Caco-2 (cell line): ENCODE measurements at regions not wholly inside any gene's neighbourhood (a gene's known extent, or its start where the extent isn't known, plus 50 kb on each side); places are given as distances from the start of the nearest gene placed in this dataset.

Experiments used
- BruUV-seq: library from RNA; stranded (reverse); fragments of 400-500 nt; replicated peaks from 2 replicates; lab custom pipeline; 2021; lab: Mats Ljungman, UMichigan
- CTCF ChIA-PET: fragments of 300-600 bp; sonication (Branson Sonifier 250); formaldehyde crosslinking; loops from one replicate; lab custom pipeline; 2022; ENCODE audit warnings: antibody characterized with exemption; lab: Charles Lee
- POLR2A ChIA-PET: fragments of 300-600 bp; sonication (Branson Sonifier 250); formaldehyde crosslinking; loops from one replicate; lab custom pipeline; 2022; ENCODE audit warnings: antibody characterized with exemption; lab: Charles Lee
- DNase-seq, 2 experiments: peaks; one replicate each; pipeline versions ENCODE4 v3.0.0 to v3.0.0-alpha.2; 2020 to 2022
- H3K27me3 ChIP-seq: replicated peaks from 2 replicates; pipeline ENCODE4 v1.6.0; 2011; ENCODE audit warnings: low read length; ENCODE audit not compliant: control insufficient read depth, insufficient read depth
- H3K36me3 ChIP-seq: 2 replicates; pipeline ENCODE4 v1.5.1; 2011; ENCODE audit warnings: low read length; ENCODE audit not compliant: control insufficient read depth, insufficient read depth
- H3K4me1 ChIP-seq: fragments of 250-450 bp; sonication (Bioruptor Pico); 2 replicates; pipeline ENCODE4 v1.5.1; 2020; ENCODE audit warnings: mild to moderate bottlenecking
- H3K4me3 ChIP-seq: 2 replicates; pipeline ENCODE4 v1.5.1; 2011; ENCODE audit warnings: low read depth, mild to moderate bottlenecking, control low read depth, low read length
- H3K9me3 ChIP-seq: fragments of 250-450 bp; sonication (Bioruptor Pico); 2 replicates; pipeline ENCODE4 v1.5.1; 2020; ENCODE audit warnings: mild to moderate bottlenecking, moderate library complexity
- H3K27ac Mint-ChIP-seq: one replicate; pipeline ENCODE4 v1.8.0; 2022; ENCODE audit warnings: mixed read lengths; ENCODE audit not compliant: unreplicated experiment
- H3K27me3 Mint-ChIP-seq: one replicate; pipeline ENCODE4 v1.8.0; 2022; ENCODE audit warnings: mixed read lengths; ENCODE audit not compliant: insufficient read depth, unreplicated experiment
- H3K36me3 Mint-ChIP-seq: one replicate; pipeline ENCODE4 v1.8.0; 2022; ENCODE audit warnings: mild to moderate bottlenecking, mixed read lengths; ENCODE audit not compliant: insufficient read depth, unreplicated experiment
- H3K4me1 Mint-ChIP-seq: one replicate; pipeline ENCODE4 v1.8.0; 2022; ENCODE audit warnings: low read depth, mixed read lengths; ENCODE audit not compliant: unreplicated experiment
- H3K4me3 Mint-ChIP-seq: one replicate; pipeline ENCODE4 v1.8.0; 2022; ENCODE audit warnings: mild to moderate bottlenecking, moderate library complexity, mixed read lengths; ENCODE audit not compliant: unreplicated experiment
- H3K9me3 Mint-ChIP-seq: one replicate; pipeline ENCODE4 v1.8.0; 2022; ENCODE audit warnings: mixed read lengths; ENCODE audit not compliant: unreplicated experiment
- intact Hi-C: fragments of 100-400 bp; cut with micrococcal nuclease; formaldehyde crosslinking; loops from one replicate; pipeline ENCODE4 v1.10.0; 2022; ENCODE audit not compliant: unreplicated experiment
- TF ChIP-seq, protein P1 (sequence below), 2 experiments: fragments of 200-600 bp in 1 of 2; IDR thresholded peaks; 1 replicate in 1 of 2; 2 replicates in 1 of 2; pipeline versions ENCODE4 v1.5.1 to v1.8.0; 2011 to 2022; ENCODE audit warnings: antibody characterized with exemption in 1 of 2, control low read depth in 1 of 2, inconsistent platforms in 1 of 2, low read depth in 1 of 2, low read length in 1 of 2, mild to moderate bottlenecking in 1 of 2, moderate library complexity in 1 of 2; ENCODE audit not compliant: insufficient read depth in 1 of 2, severe bottlenecking in 1 of 2, unreplicated experiment in 1 of 2

DNA sequence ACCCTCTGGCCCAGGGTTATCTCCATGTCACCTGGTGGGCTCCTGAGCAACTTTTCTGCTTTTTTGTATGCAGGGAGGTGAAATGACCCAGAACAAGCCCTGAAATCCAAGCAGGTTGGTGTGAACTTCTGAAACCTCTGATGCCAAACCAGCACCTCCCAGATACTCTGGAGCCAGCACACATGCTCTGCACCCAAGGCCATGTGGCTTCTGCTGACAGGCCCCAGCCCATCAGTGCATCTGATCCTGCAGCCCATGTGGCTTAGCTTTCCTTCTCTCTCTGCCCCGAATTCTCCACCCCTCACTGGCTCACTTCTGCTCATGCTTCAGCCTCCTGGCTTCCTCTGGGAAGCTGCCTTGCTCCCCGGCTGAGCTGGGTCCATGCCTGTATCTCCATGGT, 59.3 kb upstream of the RPS6KA2 start:
- H3K27me3 ChIP-seq: no peaks in the 10 kb centered on the region
- BruUV-seq: no TSS peak
- H3K9me3 ChIP-seq: no peaks in the 10 kb centered on the region
- peaks cover 6% of the 10 kb centered on the region for H3K36me3 Mint-ChIP-seq
- intact Hi-C loops: no loop called here
- no peaks in the 10 kb centered on the region for H3K4me1 ChIP-seq
- CTCF ChIA-PET: no interaction called here
- no peak for DNase-seq
- H3K4me1 Mint-ChIP-seq: no peaks in the 10 kb centered on the region
- H3K27ac Mint-ChIP-seq: no peak overlapping the region
- TF ChIP-seq, protein P1, sequence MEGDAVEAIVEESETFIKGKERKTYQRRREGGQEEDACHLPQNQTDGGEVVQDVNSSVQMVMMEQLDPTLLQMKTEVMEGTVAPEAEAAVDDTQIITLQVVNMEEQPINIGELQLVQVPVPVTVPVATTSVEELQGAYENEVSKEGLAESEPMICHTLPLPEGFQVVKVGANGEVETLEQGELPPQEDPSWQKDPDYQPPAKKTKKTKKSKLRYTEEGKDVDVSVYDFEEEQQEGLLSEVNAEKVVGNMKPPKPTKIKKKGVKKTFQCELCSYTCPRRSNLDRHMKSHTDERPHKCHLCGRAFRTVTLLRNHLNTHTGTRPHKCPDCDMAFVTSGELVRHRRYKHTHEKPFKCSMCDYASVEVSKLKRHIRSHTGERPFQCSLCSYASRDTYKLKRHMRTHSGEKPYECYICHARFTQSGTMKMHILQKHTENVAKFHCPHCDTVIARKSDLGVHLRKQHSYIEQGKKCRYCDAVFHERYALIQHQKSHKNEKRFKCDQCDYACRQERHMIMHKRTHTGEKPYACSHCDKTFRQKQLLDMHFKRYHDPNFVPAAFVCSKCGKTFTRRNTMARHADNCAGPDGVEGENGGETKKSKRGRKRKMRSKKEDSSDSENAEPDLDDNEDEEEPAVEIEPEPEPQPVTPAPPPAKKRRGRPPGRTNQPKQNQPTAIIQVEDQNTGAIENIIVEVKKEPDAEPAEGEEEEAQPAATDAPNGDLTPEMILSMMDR (IDR thresholded peaks at IDR 0.05; ENCODE audit: insufficient read depth in 1 of 2, low read depth in 1 of 2, low read length in 1 of 2, severe bottlenecking in 1 of 2, unreplicated experiment in 1 of 2): no peak
- H3K36me3 ChIP-seq: no peaks in the 10 kb centered on the region
- peaks cover 3% of the 10 kb centered on the region for H3K27me3 Mint-ChIP-seq
- no peak overlapping the region for H3K4me3 Mint-ChIP-seq
- no peak overlapping the region for H3K4me3 ChIP-seq
- POLR2A ChIA-PET: no interaction called here
- H3K9me3 Mint-ChIP-seq: no peaks in the 10 kb centered on the region

DNA sequence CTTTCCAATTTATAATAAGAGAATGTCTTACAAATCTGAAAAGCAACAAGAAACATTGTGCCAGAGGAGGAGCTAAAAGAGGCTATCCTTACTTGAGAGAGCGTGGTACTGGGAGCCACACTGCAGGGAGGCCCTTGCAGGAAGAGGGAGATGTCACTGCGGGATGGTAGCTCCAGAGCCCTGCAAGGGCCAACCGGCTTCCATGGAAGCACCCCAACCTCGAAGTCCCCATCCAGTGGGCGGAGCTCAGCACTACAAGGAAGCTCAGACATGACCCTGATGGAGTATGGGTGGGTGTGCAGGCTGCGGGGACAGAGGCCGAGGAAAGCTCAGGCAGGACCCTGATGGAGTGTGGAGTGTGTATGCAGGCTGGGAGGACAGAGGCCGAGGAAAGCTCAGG, 57.8 kb upstream of the RPS6KA2 start:
- H3K9me3 ChIP-seq: peaks cover 4% of the 10 kb centered on the region; the same call in 1 of the 2 replicates
- no peaks in the 10 kb centered on the region for H3K4me1 ChIP-seq
- no peaks in the 10 kb centered on the region for H3K27me3 ChIP-seq
- Mint-ChIP-seq H3K27me3 (peaks cover 3% of the 10 kb centered on the region), H3K4me3 (no peak overlapping the region), H3K27ac (peak overlapping the region; percentile 18), H3K9me3 (no peaks in the 10 kb centered on the region), H3K4me1 (no peaks in the 10 kb centered on the region), H3K36me3 (peaks cover 6% of the 10 kb centered on the region)
- POLR2A ChIA-PET: no interaction called here
- DNase-seq: no peak
- intact Hi-C loops: no loop called here
- CTCF ChIA-PET: interaction anchor here (0.7 kb wide), 1 partner anchor 73 kb away, joined by 3 read pairs; no protein-coding TSS in a partner anchor
- BruUV-seq: no TSS peak
- no peak overlapping the region for H3K4me3 ChIP-seq
- no peaks in the 10 kb centered on the region for H3K36me3 ChIP-seq
- TF ChIP-seq, protein P1 (IDR thresholded peaks at IDR 0.05; ENCODE audit: insufficient read depth in 1 of 2, low read depth in 1 of 2, low read length in 1 of 2, severe bottlenecking in 1 of 2, unreplicated experiment in 1 of 2): no peak

DNA sequence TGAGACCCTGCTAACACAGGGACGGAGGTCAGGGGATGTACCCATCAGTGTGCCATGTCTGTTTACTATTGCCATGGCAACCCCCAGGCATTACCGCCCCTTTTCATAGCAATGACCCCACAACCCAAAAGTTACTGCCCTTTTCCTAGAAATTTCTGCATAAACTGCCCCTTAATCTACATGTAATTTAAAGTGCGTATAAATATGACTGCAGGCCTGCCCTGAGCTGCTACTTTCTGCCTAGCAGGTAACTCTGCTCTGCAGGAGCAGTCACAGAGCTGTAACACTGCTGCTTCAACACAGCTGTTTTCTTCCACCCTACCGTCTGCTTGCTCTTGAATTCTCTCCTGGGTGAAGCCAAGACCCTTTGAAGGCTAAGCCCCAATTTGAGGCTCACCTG, 57.1 kb upstream of the RPS6KA2 start:
- intact Hi-C loops: no loop called here
- no peak overlapping the region for H3K4me3 Mint-ChIP-seq
- H3K36me3 ChIP-seq: no peaks in the 10 kb centered on the region
- BruUV-seq: no TSS peak
- no peak overlapping the region for H3K4me3 ChIP-seq
- no peak for DNase-seq
- no peak overlapping the region for H3K27ac Mint-ChIP-seq
- H3K27me3 ChIP-seq: no peaks in the 10 kb centered on the region
- peaks cover 4% of the 10 kb centered on the region; the same call in 1 of the 2 replicates for H3K9me3 ChIP-seq
- no peaks in the 10 kb centered on the region for H3K9me3 Mint-ChIP-seq
- H3K4me1 ChIP-seq: no peaks in the 10 kb centered on the region
- H3K27me3 Mint-ChIP-seq: peaks cover 3% of the 10 kb centered on the region
- TF ChIP-seq, protein P1 (IDR thresholded peaks at IDR 0.05; ENCODE audit: insufficient read depth in 1 of 2, low read depth in 1 of 2, low read length in 1 of 2, severe bottlenecking in 1 of 2, unreplicated experiment in 1 of 2): no peak
- no peaks in the 10 kb centered on the region for H3K4me1 Mint-ChIP-seq
- ChIA-PET CTCF (no interaction called here), POLR2A (no interaction called here)
- peaks cover 6% of the 10 kb centered on the region for H3K36me3 Mint-ChIP-seq
